A673 (cell line): ENCODE measurements at regions not wholly inside any gene's neighbourhood (a gene's known extent, or its start where the extent isn't known, plus 50 kb on each side); places are given as distances from the start of the nearest gene placed in this dataset.

Source experiments
- BruUV-seq: library from RNA; stranded (reverse); fragments of 400-500 nt; replicated peaks from 2 replicates; lab custom pipeline; 2021; lab: Mats Ljungman, UMichigan
- CTCF ChIA-PET: fragments of 300-600 bp; sonication (Branson Sonifier 250); formaldehyde crosslinking; loops from one replicate; lab custom pipeline; 2022; ENCODE audit warnings: antibody characterized with exemption; lab: Charles Lee
- POLR2A ChIA-PET: fragments of 300-600 bp; sonication (Branson Sonifier 250); formaldehyde crosslinking; loops from one replicate; lab custom pipeline; 2022; ENCODE audit warnings: antibody characterized with exemption; ENCODE audit not compliant: low non-redundant PET; lab: Charles Lee
- DNase-seq: peaks from one replicate; pipeline ENCODE4 v3.0.0-alpha.2; 2015; ENCODE audit warnings: low spot score
- H3K27ac ChIP-seq: fragments of 200-600 bp; sonication (generic); 2 replicates; pipeline ENCODE4 v1.5.1; 2016; ENCODE audit warnings: mixed run types, low read depth, mild to moderate bottlenecking, mixed read lengths, antibody characterized with exemption, low read length; ENCODE audit not compliant: poor library complexity, severe bottlenecking
- H3K27me3 ChIP-seq: fragments of 200-600 bp; sonication (generic); replicated peaks from 2 replicates; pipeline ENCODE4 v1.6.1; 2017; ENCODE audit warnings: mixed run types, low read depth, mild to moderate bottlenecking, mixed read lengths, antibody characterized with exemption, low read length; ENCODE audit not compliant: insufficient read depth, poor library complexity
- H3K36me3 ChIP-seq: fragments of 200-600 bp; sonication (generic); 2 replicates; pipeline ENCODE4 v1.6.1; 2016; ENCODE audit warnings: mixed run types, mild to moderate bottlenecking, mixed read lengths, antibody characterized with exemption, low read length; ENCODE audit not compliant: insufficient read depth, poor library complexity, severe bottlenecking
- H3K4me1 ChIP-seq: fragments of 200-600 bp; sonication (generic); 2 replicates; pipeline ENCODE4 v1.6.1; 2017; ENCODE audit warnings: mixed run types, mild to moderate bottlenecking, mixed read lengths, antibody characterized with exemption, low read length; ENCODE audit not compliant: insufficient read depth, poor library complexity, severe bottlenecking
- H3K4me3 ChIP-seq: fragments of 200-600 bp; sonication (generic); 2 replicates; pipeline ENCODE4 v1.5.1; 2016; ENCODE audit warnings: low read depth, mixed run types, mild to moderate bottlenecking, mixed read lengths, low read length; ENCODE audit not compliant: poor library complexity, severe bottlenecking
- H3K9me3 ChIP-seq: fragments of 200-600 bp; sonication (generic); 2 replicates; pipeline ENCODE4 v1.6.1; 2016; ENCODE audit warnings: mixed run types, low read depth, mild to moderate bottlenecking, mixed read lengths, antibody characterized with exemption, low read length; ENCODE audit not compliant: poor library complexity, severe bottlenecking
- EZH2 ChIP-seq: fragments of 200-600 bp; sonication (generic); IDR thresholded peaks from 2 replicates; pipeline ENCODE4 v1.6.1; 2017; ENCODE audit warnings: borderline replicate concordance, low read depth, mild to moderate bottlenecking, mixed read lengths, antibody characterized with exemption, low read length; ENCODE audit not compliant: poor library complexity, severe bottlenecking
- intact Hi-C: fragments of 100-400 bp; cut with micrococcal nuclease; formaldehyde crosslinking; loops from one replicate; pipeline ENCODE4 v1.10.0; 2022; ENCODE audit not compliant: unreplicated experiment
- TF ChIP-seq, protein P1 (sequence below): fragments of 300-800, 200-600 bp; sonication (generic); conservative IDR thresholded peaks from 2 replicates; pipeline ENCODE4 v1.5.1; 2017; ENCODE audit warnings: low read depth, mild to moderate bottlenecking, antibody characterized with exemption, low read length, moderate library complexity, mixed read lengths

DNA sequence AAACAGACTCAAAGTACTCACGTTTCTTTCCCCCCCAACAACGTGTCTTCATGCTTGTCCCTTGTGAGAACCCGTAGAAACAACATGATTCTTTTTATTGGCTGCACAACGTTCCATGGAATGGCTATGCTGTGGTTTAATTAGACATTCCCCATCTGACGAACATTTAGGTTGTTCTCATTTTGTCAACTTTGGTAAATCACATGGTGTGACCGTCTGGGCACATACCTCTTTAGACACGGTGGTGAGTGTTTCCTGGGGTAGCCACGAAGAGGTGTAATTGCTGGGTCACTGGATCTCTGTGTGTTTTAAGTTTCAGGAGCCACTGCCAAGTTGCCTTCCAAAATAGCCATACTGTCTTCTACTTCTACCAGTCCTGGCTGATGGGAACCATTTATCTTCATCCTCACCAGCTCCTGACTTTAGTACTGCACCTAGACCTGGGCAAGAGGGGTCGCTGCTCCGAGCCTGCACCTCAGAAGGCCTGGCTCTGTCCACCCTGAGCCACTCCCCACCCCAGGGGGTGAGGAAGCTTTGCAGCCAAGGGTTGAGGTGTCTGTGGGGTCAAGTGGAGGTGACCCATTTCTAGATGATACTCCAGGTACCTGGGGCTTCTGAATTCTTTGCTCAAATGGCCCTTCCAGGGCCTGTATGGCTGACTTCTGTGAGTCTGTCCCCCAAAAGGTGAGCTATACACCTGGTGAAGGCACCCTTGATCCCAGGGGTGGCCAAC lies 84.7 kb downstream of the IRX5 start:
- BruUV-seq = no TSS peak
- CTCF ChIA-PET = no interaction called here
- Histone ChIP-seq H3K4me3 (no peak overlapping the region), H3K36me3 (no peaks in the 10 kb centered on the region), H3K4me1 (no peaks in the 10 kb centered on the region), H3K27me3 (no peaks in the 10 kb centered on the region), H3K9me3 (no peaks in the 10 kb centered on the region), H3K27ac (no peak overlapping the region)
- TF ChIP-seq, protein P1, sequence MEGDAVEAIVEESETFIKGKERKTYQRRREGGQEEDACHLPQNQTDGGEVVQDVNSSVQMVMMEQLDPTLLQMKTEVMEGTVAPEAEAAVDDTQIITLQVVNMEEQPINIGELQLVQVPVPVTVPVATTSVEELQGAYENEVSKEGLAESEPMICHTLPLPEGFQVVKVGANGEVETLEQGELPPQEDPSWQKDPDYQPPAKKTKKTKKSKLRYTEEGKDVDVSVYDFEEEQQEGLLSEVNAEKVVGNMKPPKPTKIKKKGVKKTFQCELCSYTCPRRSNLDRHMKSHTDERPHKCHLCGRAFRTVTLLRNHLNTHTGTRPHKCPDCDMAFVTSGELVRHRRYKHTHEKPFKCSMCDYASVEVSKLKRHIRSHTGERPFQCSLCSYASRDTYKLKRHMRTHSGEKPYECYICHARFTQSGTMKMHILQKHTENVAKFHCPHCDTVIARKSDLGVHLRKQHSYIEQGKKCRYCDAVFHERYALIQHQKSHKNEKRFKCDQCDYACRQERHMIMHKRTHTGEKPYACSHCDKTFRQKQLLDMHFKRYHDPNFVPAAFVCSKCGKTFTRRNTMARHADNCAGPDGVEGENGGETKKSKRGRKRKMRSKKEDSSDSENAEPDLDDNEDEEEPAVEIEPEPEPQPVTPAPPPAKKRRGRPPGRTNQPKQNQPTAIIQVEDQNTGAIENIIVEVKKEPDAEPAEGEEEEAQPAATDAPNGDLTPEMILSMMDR = no peak
- TF ChIP-seq EZH2 = no peak
- intact Hi-C loops = no loop called here
- no peak for DNase-seq
- POLR2A ChIA-PET = no interaction called here

- ChIA-PET CTCF (no interaction called here), POLR2A (no interaction called here)
- no TSS peak for BruUV-seq
- Histone ChIP-seq H3K36me3 (no peaks in the 10 kb centered on the region), H3K4me3 (no peak overlapping the region), H3K4me1 (no peaks in the 10 kb centered on the region), H3K27ac (no peak overlapping the region), H3K27me3 (no peaks in the 10 kb centered on the region), H3K9me3 (no peaks in the 10 kb centered on the region)
- no peak for DNase-seq
- no peak for TF ChIP-seq EZH2
- TF ChIP-seq, protein P1 = no peak
- intact Hi-C loops = no loop called here
Observed at GRCh38 chr16:55016515-55016914, 85.8 kb downstream of the IRX5 start.

- POLR2A ChIA-PET = no interaction called here
- Histone ChIP-seq H3K36me3 (no peaks in the 10 kb centered on the region), H3K9me3 (no peaks in the 10 kb centered on the region), H3K27me3 (no peaks in the 10 kb centered on the region), H3K4me3 (no peak overlapping the region), H3K27ac (no peak overlapping the region), H3K4me1 (no peaks in the 10 kb centered on the region)
- intact Hi-C loops = no loop called here
- no TSS peak for BruUV-seq
- no peak for DNase-seq
- no peak for TF ChIP-seq EZH2
- CTCF ChIA-PET = no interaction called here
Observed at GRCh38 chr16:55017321-55017720, 86.7 kb downstream of the IRX5 start.

GRCh38 chr16:55018881-55019280 lies 88.2 kb downstream of the IRX5 start:
- Histone ChIP-seq H3K36me3 (no peaks in the 10 kb centered on the region), H3K27ac (no peak overlapping the region), H3K4me3 (no peak overlapping the region), H3K27me3 (peaks cover under 1% of the 10 kb centered on the region), H3K9me3 (no peaks in the 10 kb centered on the region), H3K4me1 (no peaks in the 10 kb centered on the region)
- no peak for DNase-seq
- TF ChIP-seq, protein P1 = no peak
- TF ChIP-seq EZH2 = no peak
- ChIA-PET CTCF (no interaction called here), POLR2A (no interaction called here)
- no TSS peak for BruUV-seq
- intact Hi-C loops = no loop called here
